ENCODE measurements at regions not wholly inside any gene's neighbourhood (a gene's known extent, or its start where the extent isn't known, plus 50 kb on each side); places are given as distances from the start of the nearest gene placed in this dataset.

GRCh38 chr20:60510356-60510755 is 552.1 kb downstream of the CDH26 start:
- DNase-seq (ENCODE audit: low read depth in 3 of 3) = no peak

DNA sequence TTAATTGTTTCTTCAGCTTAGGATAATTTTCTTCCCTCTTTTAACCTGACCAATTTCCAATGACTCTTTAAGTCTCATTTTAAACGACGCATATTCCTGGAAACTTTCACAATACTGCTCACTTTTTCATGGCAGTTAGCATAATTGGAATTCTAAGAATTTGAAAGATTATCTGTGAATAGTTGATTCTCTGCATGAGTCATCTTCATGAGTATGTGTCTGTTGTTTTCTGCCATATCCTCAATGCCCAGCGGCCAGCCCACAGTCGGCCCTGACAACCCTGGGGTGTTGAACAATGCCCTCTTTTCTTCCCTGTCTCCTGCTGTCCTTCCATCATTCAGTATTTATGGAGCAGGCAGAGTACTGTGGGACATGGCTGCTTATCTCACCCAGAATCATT is 554.2 kb downstream of the CDH26 start:
- no peak for DNase-seq (ENCODE audit: low read depth in 3 of 3)

GRCh38 chr20:60513141-60513540 is 554.9 kb downstream of the CDH26 start:
- no peak for DNase-seq (ENCODE audit: low read depth in 3 of 3)

DNA sequence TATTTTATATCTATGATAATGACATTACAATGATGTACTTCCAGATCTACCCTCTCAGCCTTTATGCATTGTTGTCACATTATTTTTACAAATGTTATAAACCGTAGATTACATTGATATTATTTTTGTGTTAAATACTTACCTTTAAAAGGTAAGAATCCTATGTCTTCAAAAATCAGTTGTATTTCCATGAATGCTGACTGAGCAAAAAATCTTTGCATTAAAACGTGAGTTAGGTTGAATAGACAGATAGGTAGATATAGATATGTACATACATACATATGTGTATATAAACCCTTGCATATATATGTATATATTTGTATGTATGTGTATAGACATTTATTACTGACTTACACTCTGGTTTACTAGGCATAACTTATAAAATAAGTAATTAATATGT is 558.2 kb downstream of the CDH26 start:
- no peak for DNase-seq (ENCODE audit: low read depth in 3 of 3)

- DNase-seq (ENCODE audit: low read depth in 3 of 3) = no peak
Observed at GRCh38 chr20:60518022-60518421, 559.8 kb downstream of the CDH26 start.

DNA sequence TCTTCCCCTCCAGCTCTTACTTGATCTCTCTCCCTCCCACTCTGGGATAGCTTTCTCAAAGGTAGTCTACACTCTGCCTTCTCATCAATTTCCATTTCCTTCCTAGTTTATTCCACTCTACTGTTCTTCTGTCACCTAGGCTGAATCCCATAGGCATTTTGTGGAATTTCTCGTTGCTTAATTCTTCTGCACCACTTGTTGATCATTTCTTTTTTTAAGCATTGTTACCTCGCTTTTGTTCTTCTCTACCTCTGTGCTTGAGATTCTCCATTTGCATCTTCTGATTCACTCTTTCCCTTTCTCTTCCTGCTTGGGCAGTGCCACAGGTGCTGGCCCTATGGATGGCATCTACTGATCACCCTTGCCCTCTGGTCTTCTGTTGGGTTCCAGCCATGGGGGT is 567.2 kb downstream of the CDH26 start:
- no peak for DNase-seq (ENCODE audit: low read depth in 3 of 3)

DNA sequence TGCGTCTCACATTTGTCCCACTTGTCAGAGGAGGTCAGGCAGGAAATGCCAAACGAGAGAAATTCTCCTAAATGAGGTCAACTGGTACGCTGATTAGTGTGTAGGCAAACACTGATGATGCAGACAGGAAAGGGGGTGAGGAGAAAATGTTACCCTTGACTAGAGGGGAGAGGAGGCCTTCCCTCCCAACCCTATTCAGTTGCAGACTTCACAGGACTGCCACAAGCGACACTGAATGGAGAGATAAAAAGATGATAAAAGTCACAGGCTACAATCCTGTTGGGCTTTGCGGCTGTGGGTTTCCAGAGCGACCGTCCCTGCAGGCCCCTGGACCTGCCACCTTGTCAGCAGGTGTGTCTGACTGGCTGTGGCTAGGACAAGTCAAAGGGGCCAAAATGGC is 569.4 kb downstream of the CDH26 start:
- DNase-seq (ENCODE audit: low read depth in 3 of 3) = no peak

- DNase-seq (ENCODE audit: low read depth in 3 of 3) = no peak
Observed at GRCh38 chr20:60528141-60528540, 569.9 kb downstream of the CDH26 start.

GRCh38 chr20:60529149-60529548 is 570.9 kb downstream of the CDH26 start:
- DNase-seq (ENCODE audit: low read depth in 3 of 3) = no peak

DNA sequence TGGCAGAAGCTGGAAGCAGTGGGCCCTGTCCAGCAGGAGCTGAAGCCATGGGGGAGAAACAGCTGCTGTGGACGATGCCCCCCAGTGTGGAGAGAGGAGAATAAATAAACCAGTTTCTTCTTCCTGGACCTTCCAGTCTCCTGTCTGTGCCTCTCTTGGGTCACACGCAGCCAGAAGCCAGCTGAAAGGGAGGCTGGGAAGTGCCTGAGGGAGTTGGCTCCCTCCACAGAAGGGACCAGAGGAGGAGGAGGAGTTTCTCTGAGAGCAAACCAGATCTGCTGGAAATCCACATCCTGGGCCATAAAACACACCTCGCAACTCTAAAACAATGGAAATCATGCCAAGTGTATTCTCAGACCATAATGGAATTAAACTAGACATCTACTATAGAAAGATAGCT is 577.0 kb downstream of the CDH26 start:
- DNase-seq (ENCODE audit: low read depth in 3 of 3) = no peak

- DNase-seq (ENCODE audit: low read depth in 3 of 3) = no peak
Observed at GRCh38 chr20:60540591-60540990, 582.4 kb downstream of the CDH26 start.

DNA sequence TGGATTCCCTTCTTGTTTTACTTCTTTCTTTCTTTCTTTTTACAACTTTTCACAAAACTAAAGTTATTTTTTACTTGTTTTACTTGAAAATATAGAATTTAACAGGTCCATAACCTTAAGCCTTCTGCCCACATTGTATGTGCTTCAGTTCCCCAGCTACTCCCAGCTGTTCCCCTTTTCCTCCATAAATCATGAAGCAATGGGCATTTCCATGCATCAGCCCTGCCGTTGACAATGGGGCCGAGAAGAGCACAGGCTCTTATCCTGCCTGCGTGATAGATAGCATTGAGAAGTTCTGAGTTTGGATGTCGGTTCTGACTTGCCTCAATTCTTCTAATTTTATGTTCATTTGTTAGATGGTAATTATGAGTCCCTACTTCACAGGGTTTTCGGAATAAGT is 583.8 kb downstream of the CDH26 start:
- no peak for DNase-seq (ENCODE audit: low read depth in 3 of 3)

DNA sequence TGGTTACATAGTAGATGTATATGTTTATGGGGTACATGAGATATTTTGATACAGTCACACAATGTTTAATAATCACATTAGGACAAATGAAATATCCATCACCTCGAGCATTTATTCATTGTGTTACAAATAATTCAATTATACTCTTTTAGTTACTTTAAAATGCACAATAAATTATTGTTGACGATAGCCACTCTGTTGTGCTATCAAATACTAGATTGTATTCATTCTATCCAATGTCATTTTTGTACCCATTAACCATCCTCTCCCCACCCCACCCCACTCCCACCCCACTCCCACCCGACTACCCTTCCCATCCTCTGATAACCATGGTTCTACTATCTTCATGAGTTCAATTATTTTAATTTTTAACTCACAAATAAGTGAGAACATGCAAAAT is 585.4 kb downstream of the CDH26 start:
- DNase-seq (ENCODE audit: low read depth in 3 of 3) = no peak

DNA sequence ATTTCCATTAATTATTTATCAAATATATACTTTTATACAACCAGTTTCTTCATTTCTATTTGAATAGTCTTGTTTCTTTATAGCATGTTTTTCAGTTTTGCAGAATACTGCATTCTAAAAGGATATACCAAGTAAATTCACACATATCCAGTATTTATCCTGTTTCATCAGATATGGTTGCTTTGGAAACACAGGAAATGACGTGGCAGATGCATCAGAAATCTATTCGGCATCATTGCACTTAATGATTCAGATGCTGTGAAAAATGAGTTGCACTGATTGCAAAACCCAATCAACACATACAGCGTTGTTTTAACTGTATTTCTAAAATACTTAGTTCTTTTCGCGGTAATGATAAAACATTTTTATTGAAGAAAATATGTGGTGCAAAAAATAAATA is 594.9 kb downstream of the CDH26 start:
- DNase-seq (ENCODE audit: low read depth in 3 of 3) = no peak

- DNase-seq (ENCODE audit: low read depth in 3 of 3) = no peak
Observed at GRCh38 chr20:60558486-60558885, 600.3 kb downstream of the CDH26 start.

DNA sequence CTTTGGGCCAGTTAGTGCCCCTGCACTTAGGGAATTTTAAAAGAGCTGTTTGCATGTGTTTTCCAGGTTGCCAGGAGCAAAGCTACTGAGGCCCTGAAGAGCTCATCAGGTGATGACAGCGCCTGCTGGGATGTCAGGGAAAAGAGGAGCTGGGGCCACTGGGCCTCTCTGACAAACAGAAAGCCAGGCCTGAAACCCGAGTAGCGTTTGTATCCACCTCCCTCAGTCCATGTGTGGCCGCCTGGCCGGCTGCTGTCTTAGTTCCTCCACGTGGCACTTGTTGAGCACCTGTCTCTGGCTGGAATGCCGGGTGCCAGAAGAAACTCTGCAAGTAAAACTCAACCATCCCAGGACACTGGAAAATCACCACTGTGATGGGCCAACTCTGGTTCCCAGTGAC is 601.2 kb downstream of the CDH26 start:
- DNase-seq (ENCODE audit: low read depth in 3 of 3) = no peak

DNA sequence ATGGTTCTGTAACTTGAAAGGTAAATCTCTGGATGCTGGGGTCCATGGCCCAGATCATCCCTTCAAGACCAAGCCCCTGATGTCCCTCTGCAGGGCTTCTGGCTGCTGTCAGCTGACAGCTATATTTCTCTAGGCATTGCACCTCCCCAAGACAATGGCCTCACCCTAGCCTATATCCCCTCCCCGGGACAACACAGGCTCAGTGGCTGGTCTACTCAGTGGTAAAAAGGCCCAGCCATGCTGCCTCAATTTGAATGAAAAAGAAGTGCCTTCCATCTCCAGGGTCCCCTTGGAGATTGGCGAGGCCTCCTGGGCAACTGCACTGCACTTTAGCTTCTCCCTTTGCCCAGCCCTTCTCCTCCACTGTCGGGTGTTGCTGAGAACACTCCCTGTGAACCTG is 602.8 kb downstream of the CDH26 start:
- DNase-seq (ENCODE audit: low read depth in 3 of 3) = no peak

- no peak for DNase-seq (ENCODE audit: low read depth in 3 of 3)
Observed at GRCh38 chr20:60565083-60565482, 606.9 kb downstream of the CDH26 start.

- no peak for DNase-seq (ENCODE audit: low read depth in 3 of 3)
Observed at GRCh38 chr20:60565551-60565950, 607.3 kb downstream of the CDH26 start.

DNA sequence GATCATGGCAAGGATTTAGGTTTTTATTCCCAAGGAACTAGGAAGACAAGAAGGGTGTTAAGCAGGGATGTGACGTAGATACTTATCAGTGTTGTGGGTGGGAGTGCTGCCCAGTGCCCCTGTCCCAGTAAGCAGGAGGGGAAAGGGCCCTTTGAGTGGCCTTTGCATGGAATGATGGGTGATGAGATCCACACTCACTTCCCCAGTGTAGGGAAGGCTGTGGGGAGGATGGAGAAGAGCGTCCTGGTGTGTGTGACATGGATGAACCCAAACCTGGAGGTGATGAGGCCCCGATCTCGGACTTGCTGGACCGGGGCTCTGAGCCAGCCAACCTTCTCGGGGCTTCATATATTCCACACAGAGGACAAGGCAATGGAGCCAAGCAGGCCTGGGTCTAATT is 610.9 kb downstream of the CDH26 start:
- DNase-seq (ENCODE audit: low read depth in 3 of 3) = no peak

GRCh38 chr20:60570481-60571277 is 612.5 kb downstream of the CDH26 start:
- DNase-seq (ENCODE audit: low read depth in 3 of 3) = no peak

- no peak for DNase-seq (ENCODE audit: low read depth in 3 of 3)
Observed at GRCh38 chr20:60573003-60573680, 614.9 kb downstream of the CDH26 start.

- no peak for DNase-seq (ENCODE audit: low read depth in 3 of 3)
Observed at GRCh38 chr20:60576236-60576635, 618.0 kb downstream of the CDH26 start.
